ENCODE measurements at regions not wholly inside any gene's neighbourhood (a gene's known extent, or its start where the extent isn't known, plus 50 kb on each side); places are given as distances from the start of the nearest gene placed in this dataset.
"Not testable (repeated sequence)": the region's sequence is repeated elsewhere in the genome, so short reads cannot be mapped to it uniquely, and the experiment has no call there.

DNA sequence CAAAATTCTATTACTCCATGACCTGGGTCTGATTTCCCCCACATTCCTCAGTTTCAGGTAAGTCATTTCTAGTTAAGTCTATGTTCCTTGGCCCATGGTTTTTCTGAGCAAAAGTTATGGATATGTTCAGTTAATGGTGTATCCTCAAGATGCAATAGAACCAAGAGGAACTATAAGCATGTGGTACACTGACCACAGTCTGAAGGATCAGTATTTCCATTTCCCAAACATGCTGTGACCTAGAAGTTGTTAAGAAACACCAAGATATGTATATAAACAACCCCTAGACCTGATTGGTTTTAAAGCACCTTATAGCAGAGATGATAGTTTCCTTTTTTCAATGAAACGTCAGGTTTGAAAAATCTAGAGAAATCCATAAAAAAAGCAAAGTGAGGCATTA lies 94.2 kb upstream of the ABCB5 start:
- no peak for FAIRE-seq

DNA sequence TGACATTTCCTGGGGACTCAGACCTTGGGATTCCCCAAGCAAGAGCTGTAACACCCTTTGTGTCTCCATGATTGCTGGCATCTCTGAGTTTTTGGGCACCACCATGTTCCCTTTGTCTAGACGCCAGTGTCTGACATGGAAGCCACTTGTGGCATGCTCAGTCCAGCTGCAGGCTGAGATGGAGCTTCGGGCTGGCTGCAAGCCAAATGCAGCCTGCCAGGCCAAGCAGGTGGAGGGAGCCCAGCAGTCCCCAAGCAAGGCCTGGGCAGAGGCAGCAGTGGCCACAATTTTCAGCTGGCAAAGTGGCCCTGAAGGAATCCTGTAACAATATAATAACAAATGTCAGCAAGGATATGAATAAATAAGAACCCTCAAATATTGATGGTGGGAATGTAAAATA lies 86.2 kb upstream of the ABCB5 start:
- FAIRE-seq = no peak

DNA sequence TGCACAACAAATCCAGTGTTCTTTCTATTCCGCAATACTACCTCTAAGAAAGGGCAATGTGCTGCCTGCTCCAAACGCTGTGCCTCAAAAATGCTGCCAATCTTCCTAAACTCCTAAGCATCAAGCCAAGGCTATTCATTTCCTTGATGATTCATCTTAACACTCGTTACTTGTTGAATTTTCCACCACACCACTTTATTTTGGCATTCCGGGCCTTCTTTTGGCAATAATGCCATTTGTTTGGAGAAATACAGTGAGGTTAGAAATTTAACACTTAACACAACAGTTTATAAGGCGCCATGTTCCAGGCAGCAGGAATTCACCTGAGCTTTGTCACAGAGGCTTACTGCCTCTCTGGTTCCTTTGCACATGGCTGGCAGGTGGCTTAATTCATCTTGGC lies 82.6 kb upstream of the ABCB5 start:
- no peak for FAIRE-seq

- no peak for FAIRE-seq
Observed at GRCh38 chr7:20534543-20534942, 80.9 kb upstream of the ABCB5 start.

GRCh38 chr7:20535541-20535940 lies 79.9 kb upstream of the ABCB5 start:
- no peak for FAIRE-seq

GRCh38 chr7:20539201-20539600 lies 76.3 kb upstream of the ABCB5 start:
- FAIRE-seq = no peak

DNA sequence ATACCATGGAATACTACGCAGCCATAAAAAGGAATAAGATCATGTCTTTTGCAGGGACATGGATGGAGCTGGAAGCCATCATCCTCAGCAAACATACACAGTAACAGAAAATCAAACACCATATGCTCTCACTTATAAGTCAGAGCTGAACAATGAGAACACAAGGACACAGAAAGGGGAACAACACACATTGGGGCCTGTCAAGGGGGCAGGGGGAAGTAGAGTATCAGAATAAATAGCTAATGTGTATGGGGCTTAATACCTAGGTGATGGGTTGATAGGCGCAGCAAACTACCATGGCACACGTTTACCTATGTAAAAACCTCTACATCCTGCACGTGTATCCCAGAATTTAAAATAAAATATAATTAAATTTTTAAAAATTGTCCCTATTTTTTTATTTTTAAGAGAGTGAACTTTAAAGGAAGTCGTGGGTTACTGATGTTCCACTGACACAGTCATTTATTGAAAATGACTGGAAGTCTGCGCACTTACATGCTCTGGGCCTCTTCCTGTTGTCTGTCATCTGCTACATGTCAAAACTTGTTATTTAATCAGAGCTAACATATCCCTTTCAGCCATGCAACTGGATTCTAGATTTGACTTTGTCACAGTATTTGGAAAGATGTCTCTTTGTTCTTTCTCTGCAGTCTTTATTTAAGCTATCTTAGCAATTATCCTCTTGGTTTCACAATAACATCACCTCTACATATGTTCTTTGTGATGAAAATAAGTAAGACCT lies 73.7 kb upstream of the ABCB5 start:
- no peak for FAIRE-seq

GRCh38 chr7:20542594-20542993 lies 72.9 kb upstream of the ABCB5 start:
- no peak for FAIRE-seq

GRCh38 chr7:20543500-20543899 lies 72.0 kb upstream of the ABCB5 start:
- no peak for FAIRE-seq

DNA sequence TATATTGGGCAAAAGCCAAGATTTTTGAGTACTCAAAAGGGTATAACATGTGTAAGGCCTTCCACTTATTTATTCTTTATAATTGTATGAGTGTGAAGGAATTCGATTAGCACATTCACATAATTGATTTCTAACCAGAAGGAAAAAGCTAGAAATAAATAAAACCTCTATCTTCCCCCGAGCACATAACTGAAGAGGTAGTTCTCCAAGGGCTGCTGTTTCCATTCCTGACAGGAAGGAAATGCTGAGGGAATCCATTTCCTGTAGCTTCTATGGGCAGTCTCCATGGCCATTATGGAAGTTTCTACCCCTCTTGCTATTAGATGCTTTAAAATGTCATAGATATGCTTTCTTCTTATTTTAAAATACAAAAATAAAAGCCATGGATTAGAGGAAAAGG lies 70.5 kb upstream of the ABCB5 start:
- no peak for FAIRE-seq

- not testable (repeated sequence) for FAIRE-seq
Observed at GRCh38 chr7:20546958-20547357, 68.5 kb upstream of the ABCB5 start.

GRCh38 chr7:20554072-20554471 lies 61.4 kb upstream of the ABCB5 start:
- no peak for FAIRE-seq

DNA sequence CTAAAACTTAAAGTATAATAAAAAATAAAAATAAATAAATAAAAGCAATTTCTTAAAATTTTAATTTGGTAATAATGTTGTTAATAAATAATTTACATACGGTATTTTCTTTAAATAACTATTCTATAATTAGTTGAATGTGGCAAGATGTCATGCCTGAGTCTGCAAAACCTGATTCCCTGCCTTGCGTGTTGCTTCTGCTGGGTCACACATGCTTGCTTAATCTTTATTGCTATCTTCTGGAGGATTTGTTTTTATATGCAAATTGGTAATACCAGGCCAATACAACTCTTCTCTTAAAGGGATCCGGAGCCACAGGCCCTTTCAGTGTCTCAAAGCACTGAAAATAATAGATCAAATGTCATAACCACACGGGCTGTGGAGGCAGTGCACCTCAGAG lies 59.4 kb upstream of the ABCB5 start:
- no peak for FAIRE-seq

DNA sequence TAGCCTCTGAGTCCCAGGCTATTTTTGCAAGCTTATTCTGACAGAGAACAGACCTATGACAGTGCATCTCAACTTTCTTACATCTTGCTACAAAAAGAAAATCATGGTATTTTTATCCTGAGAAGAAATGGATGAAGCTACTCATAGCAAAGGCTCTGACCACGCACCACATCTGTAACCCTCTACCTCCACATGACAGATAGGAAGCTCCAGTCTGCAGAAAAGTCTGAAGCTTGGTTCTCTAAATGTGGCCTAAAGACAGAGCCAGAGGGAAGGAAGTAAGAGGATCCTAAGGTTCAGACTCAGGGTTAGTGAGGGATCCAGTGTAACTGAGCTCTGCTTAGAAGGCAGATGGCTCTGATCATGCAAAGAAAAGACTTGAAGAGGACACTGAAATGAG lies 58.4 kb upstream of the ABCB5 start:
- FAIRE-seq = no peak

- FAIRE-seq = no peak
Observed at GRCh38 chr7:20558963-20559716, 56.3 kb upstream of the ABCB5 start.

GRCh38 chr7:20559883-20560282 lies 55.6 kb upstream of the ABCB5 start:
- FAIRE-seq = no peak

DNA sequence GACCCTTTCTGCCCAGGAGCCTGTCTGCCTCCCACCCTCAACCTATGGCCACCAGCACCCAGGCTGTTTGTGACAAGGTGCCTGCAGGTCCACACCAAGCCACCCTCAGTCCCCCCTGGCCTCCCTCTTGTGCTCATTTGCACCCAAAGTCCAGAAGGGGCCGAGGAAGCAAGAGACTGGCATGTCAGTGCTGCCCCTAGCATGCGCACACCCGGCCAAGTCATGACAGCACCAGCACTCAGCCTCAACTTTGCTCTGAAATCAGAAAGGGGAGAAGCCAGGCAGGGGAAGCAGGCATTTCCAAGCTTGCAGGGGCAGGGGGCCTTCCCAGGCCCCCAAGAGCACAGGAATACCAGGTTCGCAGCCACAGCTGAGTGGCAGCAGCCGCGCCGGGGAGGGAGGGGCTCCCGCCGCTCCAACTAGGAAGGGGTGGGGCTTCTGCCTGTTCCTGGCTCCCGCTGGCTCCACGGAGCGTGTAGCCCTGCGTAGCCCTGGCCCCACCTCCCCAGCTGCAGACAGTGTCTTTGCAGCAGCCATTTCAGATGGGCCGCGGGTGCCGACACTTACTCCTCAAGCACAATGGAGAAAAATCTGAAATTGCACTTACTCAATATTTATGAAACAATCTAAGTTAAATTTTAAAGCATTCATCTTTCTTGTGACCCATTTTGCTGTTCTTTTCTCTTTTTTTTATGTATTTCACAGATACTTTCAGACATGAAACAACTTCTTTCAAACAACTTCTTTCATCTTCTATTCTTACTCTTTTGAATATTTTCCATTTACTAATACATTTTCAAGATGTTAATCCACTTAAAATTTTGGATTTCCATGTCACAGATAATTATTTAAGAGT lies 54.9 kb upstream of the ABCB5 start:
- no peak for FAIRE-seq

DNA sequence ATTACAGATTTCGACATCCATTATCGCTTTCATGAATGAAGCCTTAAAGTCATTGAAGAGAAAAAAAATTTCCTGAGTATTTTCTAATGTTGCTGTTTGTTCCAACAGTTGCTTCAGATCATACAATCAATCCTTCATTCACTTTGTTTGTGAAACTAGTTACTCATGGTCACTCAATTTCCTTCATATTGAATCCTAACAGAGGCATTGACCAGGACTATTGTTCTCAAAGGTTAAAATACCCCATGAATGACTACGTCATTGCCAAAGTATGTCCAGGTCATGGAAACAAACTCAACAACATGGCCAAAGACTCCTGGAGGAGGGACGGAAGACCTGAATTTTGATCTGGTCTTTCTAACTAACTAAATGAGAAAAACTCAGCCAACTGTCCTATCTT lies 54.0 kb upstream of the ABCB5 start:
- no peak for FAIRE-seq

- no peak for FAIRE-seq
Observed at GRCh38 chr7:20561908-20562307, 53.6 kb upstream of the ABCB5 start.

DNA sequence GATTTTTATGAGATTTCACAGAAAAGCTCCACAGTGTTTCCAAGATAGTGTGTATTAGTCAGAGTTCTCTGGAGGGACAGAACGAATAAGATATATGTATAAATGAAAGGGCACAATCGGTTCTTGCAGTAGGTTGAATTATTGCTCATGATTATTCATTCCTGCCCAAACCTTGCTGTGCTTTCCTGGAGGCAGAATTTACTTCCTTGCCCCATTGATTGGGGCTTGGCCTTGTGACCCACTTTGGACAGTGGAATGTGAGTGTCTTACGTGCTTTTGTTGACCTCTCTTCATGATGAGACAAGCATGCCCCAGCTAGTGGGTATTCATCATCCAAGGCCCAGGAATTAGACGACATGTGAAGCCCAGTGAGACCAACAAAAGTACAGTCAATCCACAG lies 53.0 kb upstream of the ABCB5 start:
- no peak for FAIRE-seq

Measured in islet of Langerhans (tissue), 1 donor.